ENCODE measurements at regions not wholly inside any gene's neighbourhood (a gene's known extent, or its start where the extent isn't known, plus 50 kb on each side); places are given as distances from the start of the nearest gene placed in this dataset.

- TF ChIP-seq CTCF (IDR thresholded peaks at IDR 0.05 in 2 of 3, conservative IDR thresholded peaks at IDR 0.05 in 1 of 3; ENCODE audit: borderline replicate concordance in 1 of 3, insufficient read depth in 1 of 3, low read depth in 2 of 3, low read length in 2 of 3) = no peak
- no peak for TF ChIP-seq POLR2A (IDR thresholded peaks at IDR 0.05; ENCODE audit: borderline replicate concordance, extremely low read depth, insufficient read depth, insufficient read length)
- TF ChIP-seq, protein P1, sequence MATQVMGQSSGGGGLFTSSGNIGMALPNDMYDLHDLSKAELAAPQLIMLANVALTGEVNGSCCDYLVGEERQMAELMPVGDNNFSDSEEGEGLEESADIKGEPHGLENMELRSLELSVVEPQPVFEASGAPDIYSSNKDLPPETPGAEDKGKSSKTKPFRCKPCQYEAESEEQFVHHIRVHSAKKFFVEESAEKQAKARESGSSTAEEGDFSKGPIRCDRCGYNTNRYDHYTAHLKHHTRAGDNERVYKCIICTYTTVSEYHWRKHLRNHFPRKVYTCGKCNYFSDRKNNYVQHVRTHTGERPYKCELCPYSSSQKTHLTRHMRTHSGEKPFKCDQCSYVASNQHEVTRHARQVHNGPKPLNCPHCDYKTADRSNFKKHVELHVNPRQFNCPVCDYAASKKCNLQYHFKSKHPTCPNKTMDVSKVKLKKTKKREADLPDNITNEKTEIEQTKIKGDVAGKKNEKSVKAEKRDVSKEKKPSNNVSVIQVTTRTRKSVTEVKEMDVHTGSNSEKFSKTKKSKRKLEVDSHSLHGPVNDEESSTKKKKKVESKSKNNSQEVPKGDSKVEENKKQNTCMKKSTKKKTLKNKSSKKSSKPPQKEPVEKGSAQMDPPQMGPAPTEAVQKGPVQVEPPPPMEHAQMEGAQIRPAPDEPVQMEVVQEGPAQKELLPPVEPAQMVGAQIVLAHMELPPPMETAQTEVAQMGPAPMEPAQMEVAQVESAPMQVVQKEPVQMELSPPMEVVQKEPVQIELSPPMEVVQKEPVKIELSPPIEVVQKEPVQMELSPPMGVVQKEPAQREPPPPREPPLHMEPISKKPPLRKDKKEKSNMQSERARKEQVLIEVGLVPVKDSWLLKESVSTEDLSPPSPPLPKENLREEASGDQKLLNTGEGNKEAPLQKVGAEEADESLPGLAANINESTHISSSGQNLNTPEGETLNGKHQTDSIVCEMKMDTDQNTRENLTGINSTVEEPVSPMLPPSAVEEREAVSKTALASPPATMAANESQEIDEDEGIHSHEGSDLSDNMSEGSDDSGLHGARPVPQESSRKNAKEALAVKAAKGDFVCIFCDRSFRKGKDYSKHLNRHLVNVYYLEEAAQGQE (IDR thresholded peaks at IDR 0.05; ENCODE audit: low read depth) = no peak
- TF ChIP-seq SIN3A (IDR thresholded peaks at IDR 0.05; ENCODE audit: low read depth) = no peak
- TF ChIP-seq, protein P2, sequence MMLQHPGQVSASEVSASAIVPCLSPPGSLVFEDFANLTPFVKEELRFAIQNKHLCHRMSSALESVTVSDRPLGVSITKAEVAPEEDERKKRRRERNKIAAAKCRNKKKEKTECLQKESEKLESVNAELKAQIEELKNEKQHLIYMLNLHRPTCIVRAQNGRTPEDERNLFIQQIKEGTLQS (IDR thresholded peaks at IDR 0.05) = no peak
- no peak for TF ChIP-seq ELF1 (IDR thresholded peaks at IDR 0.05; ENCODE audit: borderline replicate concordance, low read depth)
- TF ChIP-seq EZH2 (IDR thresholded peaks at IDR 0.05) = no peak
- TF ChIP-seq YY1 (IDR thresholded peaks at IDR 0.05; ENCODE audit: extremely low read depth, insufficient replicate concordance, low read depth, low read length) = no peak
- TF ChIP-seq EZH2phosphoT487 (IDR thresholded peaks at IDR 0.05; ENCODE audit: borderline replicate concordance) = no peak
Observed at GRCh38 chr1:57659804-57660203, 235.9 kb upstream of the DAB1 start.
